NCI-H226 (cell line): ENCODE measurements at regions not wholly inside any gene's neighbourhood (a gene's known extent, or its start where the extent isn't known, plus 50 kb on each side); places are given as distances from the start of the nearest gene placed in this dataset.
A peak's percentile ranks its signal among the peaks of the same experiment; 100 is the strongest.
"Not testable (repeated sequence)": the region's sequence is repeated elsewhere in the genome, so short reads cannot be mapped to it uniquely, and the experiment has no call there.

Experiments
- DNase-seq: peaks from one replicate; pipeline ENCODE4 v3.0.0-alpha.2; 2015

GRCh38 chr2:185393091-185393490, 345.5 kb upstream of the FSIP2 start:
- DNase-seq, result peak; percentile 7

- DNase-seq, result no peak
These were observed 336.1 kb upstream of the FSIP2 start for GRCh38 chr2:185402474-185402873.

DNA sequence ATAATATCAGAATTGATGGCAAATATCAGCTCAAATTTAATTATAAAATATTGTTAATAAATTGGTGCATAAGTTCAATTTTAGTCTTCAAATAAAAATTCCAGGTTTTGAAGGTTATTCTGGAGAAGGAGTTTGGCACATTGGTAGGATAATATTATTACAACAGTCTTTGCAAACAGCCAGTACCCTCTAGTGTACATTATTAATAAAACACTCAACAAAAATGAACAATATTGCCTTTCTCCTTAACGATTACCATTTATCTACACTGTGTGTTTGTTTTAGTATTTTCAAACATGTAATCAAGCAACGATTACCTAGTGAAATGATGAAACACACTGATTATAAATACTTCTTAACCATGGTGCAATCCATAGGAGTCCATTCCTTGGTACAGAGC, 334.0 kb upstream of the FSIP2 start:
- DNase-seq, result no peak

- DNase-seq, result peak; percentile 9
These were observed 321.5 kb upstream of the FSIP2 start for GRCh38 chr2:185417111-185417510.

DNA sequence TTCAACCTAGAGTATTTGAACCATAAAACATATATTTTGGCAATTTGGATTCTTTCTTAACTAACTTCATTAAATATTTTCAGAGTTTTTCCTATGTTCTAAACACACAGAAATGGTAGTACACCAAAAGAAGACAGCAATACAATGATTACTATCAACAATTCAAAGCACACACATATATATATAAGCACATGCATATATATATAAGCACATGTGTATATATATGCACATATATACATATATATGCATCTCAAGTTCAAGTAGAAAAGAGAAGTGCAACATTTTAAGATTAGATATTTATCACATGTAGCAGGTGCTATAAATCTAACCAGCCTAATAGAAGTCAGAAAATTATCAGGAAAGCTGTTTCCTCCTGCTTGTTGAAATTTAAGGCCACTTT, 320.9 kb upstream of the FSIP2 start:
- DNase-seq, result no peak

- DNase-seq, result not testable (repeated sequence)
These were observed 313.5 kb upstream of the FSIP2 start for GRCh38 chr2:185424958-185425629.

GRCh38 chr2:185428000-185428399, 310.6 kb upstream of the FSIP2 start:
- DNase-seq, result no peak

DNA sequence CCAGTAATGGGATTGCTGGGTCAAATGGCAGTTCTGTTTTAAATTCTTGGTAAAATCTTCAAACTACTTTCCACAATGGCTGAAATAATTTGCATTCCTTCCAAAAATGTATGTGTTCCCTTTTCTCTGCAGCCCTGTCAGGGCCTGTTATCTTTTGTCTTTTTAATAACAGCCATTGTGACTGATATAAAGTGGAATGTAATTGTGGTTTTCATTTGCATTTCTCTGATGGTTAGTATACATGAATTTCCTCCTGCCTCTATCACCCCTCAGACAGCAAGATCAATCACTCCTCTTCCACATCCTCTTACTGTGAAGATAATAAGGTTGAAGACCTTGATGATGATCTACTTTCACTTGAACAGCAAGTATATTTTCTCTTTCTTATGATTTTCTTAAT, 304.8 kb upstream of the FSIP2 start:
- DNase-seq, result peak; percentile 84

DNA sequence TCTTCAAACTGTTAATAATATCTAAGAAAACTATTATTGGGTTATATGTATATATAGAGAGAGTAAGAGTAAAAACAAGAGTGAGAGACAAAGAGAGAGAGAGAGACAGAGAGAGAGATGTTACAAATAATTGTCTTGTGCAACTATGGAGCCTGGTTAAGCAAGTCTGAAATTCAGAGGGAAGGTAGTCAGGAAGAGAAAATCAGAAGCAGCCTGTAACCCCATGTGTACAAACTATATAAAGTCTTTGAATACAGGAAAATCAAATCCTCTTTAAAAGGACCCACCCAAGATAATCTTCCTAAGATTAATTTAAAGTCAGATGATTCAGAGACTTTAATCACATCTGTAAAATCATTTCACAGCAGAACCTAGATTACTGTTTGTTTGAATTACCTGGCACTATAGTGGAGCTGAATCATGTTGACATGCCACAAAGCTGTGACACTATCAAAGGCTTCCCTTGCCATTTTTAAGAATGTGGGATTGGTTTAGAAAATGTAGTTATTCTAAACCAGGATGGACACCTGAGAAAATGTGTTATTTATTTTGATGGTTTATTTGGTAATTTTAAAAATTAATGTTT, 301.7 kb upstream of the FSIP2 start:
- peak; percentile 5 for DNase-seq

GRCh38 chr2:185441486-185442005, 297.1 kb upstream of the FSIP2 start:
- DNase-seq, result no peak

DNA sequence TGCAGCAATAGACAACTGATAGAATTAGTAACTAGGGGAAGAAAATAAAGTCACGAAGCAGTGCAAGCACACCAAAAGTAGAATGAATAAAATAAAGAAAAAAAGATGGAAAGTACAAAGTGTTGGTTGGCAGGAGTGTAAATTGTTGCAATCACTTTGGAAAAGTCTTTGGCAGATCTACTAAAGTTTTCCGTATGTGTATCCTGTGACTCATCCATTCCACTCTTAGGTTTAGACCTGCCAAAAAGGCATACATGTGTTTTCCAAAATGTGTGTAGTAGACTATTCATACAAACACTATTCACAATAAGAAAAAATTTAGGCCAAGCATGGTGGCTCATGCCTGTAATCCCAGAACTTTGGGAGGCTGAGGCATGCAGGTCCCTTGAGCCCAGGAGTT, 282.1 kb upstream of the FSIP2 start:
- DNase-seq, result peak; percentile 85

DNA sequence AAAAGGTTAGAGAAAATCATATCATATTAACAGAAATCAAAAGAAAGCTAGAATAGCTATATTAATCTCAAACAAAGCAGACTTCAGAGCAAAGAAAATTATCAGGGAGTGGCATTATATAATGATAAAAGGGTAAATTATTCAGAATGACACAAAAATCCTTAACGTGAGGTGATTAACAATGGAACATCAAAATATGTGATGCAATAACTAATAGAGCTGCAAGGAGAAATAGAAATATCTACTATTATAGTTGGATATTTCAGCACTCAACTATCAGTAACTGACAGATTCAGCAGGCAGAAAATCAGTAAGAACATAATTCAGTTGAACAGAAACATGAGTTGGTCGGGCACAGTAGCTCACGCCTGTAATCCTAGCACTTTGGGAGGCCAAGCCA, 275.1 kb upstream of the FSIP2 start:
- DNase-seq, result no peak

- no peak for DNase-seq
These were observed 271.7 kb upstream of the FSIP2 start for GRCh38 chr2:185466915-185467314.

DNA sequence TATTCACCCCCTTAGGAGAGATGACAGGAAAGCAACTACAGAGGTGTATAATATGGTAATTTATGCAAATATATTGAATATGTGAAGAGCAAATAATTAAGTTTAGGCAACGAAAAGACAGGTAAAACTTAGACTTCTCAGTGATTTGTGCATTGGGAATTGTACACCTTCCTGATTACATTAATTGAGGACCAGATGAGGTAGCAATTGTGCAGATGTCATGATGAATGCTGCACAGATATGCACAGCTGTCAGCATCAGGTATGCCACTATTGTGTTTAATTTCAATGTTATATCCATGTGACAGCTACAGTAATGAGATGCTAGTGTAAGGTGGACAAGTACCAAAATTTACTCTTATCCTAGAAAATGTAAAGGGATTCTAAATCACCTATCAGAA, 267.2 kb upstream of the FSIP2 start:
- no peak for DNase-seq

DNA sequence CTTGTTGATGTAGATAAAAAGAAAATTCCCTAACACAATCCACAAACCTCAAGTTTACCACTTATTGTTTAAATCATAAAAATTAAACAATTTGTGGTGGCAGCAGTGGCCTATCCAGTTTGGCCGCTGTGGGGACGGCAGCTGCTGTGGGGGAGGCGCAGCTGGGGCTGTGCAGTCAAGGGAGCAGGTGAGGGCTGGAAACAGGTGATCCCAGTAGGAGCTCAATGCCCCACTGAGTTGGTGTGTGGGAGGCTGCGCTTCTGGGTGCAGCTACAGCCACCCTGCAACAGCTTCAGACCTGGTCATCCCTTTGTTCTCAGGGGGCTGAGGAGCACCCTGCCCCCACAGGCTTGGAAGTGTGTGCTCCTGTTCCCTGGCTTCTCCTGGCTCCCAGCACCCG, 266.0 kb upstream of the FSIP2 start:
- no peak for DNase-seq

DNA sequence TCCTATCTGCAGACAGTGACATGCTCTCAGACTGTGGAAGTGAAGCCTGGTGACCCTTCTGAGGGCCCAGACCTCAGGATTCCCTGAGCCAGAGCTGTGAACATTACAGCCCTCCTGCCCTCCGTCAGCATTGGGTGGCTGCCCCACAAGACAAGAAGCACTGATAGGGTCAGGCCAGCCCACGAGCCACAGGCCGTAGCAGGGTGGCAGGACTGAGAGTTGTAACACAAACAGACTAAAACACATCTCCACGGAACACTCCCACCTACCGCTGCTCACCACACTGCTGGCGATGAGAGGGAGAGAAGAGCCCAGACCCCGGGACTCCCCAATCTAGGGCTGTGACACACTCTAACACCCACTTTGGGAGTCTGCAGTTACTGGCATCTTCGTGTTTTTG, 264.8 kb upstream of the FSIP2 start:
- DNase-seq, result no peak

DNA sequence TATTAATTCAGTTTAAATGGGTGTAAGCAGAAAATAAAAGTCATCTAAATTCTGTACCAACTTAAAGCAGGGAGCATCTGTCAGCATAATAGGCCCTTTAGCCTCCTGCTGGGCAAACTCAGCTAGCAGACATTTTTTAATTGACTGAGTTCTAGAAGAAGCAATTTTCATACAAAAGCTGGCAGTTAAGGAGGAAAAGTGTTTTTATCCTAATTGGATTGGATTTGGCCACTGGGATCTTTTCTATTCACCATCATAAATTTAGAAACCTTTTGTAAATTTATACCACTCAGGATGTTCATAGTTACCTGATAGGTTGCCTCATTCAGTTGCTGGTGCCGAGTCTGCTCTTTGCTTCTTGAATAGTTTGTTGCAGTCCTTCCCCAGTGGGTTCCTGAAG, 262.7 kb upstream of the FSIP2 start:
- no peak for DNase-seq

- DNase-seq, result no peak
These were observed 261.2 kb upstream of the FSIP2 start for GRCh38 chr2:185477452-185477851.

- DNase-seq, result no peak
These were observed 254.0 kb upstream of the FSIP2 start for GRCh38 chr2:185484602-185485001.

GRCh38 chr2:185502351-185502750, 236.3 kb upstream of the FSIP2 start:
- no peak for DNase-seq

- peak; percentile 12 for DNase-seq
These were observed 230.9 kb upstream of the FSIP2 start for GRCh38 chr2:185507719-185508118.

DNA sequence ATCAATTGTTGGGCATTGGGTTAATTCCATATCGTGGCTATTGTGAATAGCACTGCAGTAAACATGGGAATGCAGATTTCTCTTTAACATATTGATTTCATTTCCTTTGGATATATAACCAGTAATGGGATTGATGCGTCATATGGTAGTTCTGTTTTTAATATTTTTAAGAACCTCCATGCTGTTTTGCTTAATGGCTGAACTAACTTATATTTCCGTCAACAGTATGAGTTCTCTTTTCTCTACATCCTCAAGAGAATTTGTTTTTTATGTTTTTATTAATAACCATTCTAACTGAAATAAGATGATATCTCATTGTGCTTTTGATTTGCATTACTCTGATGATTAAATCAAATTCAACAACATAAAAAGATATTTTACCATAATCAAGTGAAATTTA, 228.5 kb upstream of the FSIP2 start:
- no peak for DNase-seq

DNA sequence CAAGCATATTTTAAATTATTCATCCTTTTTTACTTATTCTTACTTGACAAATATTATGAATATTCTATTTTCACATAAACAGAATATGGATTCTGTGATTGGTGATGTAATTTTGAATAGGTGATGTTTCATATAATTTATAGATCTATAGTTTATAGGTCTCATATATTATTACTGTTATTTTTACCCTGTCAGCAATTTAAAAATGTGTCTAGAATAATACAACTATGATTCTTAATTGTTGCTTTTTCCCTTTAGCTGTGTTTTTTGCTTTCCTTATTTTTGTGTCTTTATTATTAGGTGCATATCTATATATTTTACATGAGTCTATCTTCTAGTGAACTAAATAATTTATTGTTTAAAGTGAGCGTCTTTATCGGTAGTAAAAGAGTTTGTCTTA, 226.7 kb upstream of the FSIP2 start:
- DNase-seq, result no peak

DNA sequence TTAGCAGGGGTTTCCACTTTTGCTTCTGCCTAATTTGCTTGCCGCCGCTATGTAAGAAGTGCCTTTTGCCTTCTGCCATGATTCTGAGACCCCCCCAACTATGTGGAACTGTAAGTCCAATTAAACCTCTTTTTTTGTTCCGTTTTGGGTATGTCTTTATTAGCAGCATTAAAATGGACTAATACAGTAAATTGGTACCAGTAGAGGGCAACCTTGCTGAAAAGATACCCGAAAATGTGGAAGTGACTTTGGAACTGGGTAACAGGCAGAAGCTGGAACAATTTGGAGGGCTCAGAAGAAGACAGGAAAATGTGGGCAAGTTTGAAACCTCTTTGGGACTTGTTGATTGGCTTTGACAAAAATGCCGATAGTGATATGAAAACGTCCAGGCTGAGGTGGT, 216.1 kb upstream of the FSIP2 start:
- DNase-seq, result no peak

DNA sequence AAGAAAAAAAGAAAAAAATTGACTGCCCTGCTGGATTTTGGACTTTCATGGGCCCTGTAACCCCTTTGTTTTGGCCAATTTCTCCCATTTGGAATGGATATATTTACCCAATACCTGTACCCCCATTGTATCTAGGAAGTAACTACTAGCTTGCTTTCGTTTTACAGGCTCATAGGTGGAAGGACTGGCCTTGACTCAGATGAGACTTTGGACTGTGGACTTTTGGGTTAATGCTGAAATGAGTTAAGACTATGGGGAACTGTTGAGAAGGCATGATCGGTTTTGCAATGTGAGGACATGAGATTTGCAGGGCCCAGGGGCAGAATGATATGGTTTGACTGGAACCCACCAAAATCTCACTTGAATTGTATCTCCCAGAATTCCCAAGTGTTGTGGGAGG, 214.4 kb upstream of the FSIP2 start:
- not testable (repeated sequence) for DNase-seq
